ENCODE measurements at regions not wholly inside any gene's neighbourhood (a gene's known extent, or its start where the extent isn't known, plus 50 kb on each side); places are given as distances from the start of the nearest gene placed in this dataset.

DNA sequence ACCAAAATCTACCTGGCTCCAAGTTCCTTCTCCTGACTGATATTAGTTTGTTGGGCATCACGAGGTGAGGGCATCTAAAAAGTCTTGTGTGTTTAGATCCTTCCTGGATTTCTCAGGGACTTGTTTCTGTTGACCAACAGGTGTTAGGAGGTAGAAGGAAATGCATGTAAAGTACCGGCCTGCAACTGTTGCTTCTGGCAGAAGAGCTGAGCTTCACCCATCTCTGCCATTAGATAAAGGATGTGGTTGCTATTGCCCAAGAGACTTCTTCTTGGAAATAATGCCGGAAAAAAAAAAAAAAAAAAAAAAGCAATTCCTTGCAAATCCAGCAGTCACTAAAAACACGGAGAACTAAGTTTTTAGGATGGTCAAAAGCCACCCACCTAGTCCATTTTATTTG lies 303.1 kb downstream of the CDH26 start:
- TF ChIP-seq, protein P1, sequence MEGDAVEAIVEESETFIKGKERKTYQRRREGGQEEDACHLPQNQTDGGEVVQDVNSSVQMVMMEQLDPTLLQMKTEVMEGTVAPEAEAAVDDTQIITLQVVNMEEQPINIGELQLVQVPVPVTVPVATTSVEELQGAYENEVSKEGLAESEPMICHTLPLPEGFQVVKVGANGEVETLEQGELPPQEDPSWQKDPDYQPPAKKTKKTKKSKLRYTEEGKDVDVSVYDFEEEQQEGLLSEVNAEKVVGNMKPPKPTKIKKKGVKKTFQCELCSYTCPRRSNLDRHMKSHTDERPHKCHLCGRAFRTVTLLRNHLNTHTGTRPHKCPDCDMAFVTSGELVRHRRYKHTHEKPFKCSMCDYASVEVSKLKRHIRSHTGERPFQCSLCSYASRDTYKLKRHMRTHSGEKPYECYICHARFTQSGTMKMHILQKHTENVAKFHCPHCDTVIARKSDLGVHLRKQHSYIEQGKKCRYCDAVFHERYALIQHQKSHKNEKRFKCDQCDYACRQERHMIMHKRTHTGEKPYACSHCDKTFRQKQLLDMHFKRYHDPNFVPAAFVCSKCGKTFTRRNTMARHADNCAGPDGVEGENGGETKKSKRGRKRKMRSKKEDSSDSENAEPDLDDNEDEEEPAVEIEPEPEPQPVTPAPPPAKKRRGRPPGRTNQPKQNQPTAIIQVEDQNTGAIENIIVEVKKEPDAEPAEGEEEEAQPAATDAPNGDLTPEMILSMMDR (IDR thresholded peaks at IDR 0.05; ENCODE audit: insufficient read depth, low read length), result no peak
- TF ChIP-seq POLR2AphosphoS5 (IDR thresholded peaks at IDR 0.05; ENCODE audit: low read depth), result no peak
- TF ChIP-seq, protein P2, sequence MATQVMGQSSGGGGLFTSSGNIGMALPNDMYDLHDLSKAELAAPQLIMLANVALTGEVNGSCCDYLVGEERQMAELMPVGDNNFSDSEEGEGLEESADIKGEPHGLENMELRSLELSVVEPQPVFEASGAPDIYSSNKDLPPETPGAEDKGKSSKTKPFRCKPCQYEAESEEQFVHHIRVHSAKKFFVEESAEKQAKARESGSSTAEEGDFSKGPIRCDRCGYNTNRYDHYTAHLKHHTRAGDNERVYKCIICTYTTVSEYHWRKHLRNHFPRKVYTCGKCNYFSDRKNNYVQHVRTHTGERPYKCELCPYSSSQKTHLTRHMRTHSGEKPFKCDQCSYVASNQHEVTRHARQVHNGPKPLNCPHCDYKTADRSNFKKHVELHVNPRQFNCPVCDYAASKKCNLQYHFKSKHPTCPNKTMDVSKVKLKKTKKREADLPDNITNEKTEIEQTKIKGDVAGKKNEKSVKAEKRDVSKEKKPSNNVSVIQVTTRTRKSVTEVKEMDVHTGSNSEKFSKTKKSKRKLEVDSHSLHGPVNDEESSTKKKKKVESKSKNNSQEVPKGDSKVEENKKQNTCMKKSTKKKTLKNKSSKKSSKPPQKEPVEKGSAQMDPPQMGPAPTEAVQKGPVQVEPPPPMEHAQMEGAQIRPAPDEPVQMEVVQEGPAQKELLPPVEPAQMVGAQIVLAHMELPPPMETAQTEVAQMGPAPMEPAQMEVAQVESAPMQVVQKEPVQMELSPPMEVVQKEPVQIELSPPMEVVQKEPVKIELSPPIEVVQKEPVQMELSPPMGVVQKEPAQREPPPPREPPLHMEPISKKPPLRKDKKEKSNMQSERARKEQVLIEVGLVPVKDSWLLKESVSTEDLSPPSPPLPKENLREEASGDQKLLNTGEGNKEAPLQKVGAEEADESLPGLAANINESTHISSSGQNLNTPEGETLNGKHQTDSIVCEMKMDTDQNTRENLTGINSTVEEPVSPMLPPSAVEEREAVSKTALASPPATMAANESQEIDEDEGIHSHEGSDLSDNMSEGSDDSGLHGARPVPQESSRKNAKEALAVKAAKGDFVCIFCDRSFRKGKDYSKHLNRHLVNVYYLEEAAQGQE (IDR thresholded peaks at IDR 0.05; ENCODE audit: insufficient replicate concordance, low read depth), result no peak
- no peak for TF ChIP-seq GABPA (IDR thresholded peaks at IDR 0.05; ENCODE audit: low read depth)
- TF ChIP-seq SPI1 (IDR thresholded peaks at IDR 0.05; ENCODE audit: borderline replicate concordance, low read depth), result no peak

Data from HL-60 (cell line).